ENCODE measurements at regions not wholly inside any gene's neighbourhood (a gene's known extent, or its start where the extent isn't known, plus 50 kb on each side); places are given as distances from the start of the nearest gene placed in this dataset.
A peak's percentile ranks its signal among the peaks of the same experiment; 100 is the strongest.

DNA sequence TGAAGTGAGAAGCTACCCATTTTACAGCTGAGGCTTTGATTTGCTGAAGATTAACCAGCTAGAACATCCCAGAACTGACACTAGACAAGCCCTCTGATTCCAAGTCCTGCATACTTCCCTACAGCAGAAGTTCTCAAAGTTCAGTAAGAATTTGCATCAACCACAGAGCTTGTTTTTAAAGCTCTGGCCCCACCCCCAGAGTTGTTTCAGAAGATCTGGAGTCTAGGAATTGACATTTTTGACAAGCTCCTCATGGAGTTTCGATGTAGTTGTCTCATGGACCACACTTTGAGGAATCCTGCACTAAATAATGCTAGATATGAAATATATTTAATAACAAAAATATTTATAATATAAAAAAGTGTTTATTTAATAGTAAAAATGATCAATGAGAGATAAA is 120.3 kb upstream of the ADAMTS18 start:
- no peak for DNase-seq

DNA sequence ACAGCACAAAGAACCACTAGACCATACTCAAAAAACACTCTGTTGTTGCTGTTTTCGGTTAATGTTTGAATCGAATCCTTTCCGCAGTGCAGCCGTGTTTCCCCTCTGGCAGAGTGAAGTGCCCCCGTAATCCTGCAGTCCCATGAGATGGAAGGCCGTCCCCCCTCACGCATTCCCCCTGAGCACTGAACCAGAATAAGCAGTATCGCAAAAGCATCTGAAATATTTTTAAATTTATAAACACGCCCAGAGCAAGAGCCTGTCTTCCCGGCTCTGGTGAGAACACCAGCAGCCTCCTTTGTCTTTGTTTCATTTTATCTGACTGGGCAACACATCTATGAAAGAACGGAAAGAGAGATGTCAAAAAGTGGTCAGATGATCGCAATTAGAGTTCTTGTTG is 121.0 kb upstream of the ADAMTS18 start:
- no peak for DNase-seq

DNA sequence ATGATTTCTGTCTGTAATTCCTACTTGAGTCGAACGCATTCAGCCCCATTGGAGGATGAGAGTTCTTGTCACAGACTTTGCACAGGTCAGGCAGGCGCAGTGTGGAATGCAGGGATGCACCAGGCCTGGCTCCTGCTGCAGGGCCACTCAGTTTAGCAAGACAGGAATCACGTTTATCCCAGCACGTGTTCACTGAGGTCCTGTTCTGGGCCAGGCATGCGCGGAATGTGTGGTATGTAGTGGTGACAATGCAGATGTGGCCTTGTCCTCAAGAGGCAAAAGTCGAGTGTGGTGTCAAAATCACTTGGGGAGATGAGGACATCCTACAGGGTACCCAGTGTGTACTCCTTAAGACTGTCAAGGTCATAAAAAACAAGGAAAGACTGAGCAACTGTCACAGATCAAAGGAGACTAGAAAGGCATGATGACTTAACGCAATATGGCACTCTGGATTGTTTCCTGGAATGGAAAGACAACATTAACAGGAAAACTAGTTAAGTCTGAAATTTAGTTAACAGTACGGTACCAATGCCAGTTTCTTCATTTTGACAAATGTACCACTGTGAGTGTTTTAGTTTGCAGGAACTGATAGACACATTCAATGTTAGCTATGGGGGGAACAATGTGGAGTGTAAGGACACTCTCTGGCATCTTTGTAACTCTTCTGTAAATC is 121.5 kb upstream of the ADAMTS18 start:
- DNase-seq, result no peak

DNA sequence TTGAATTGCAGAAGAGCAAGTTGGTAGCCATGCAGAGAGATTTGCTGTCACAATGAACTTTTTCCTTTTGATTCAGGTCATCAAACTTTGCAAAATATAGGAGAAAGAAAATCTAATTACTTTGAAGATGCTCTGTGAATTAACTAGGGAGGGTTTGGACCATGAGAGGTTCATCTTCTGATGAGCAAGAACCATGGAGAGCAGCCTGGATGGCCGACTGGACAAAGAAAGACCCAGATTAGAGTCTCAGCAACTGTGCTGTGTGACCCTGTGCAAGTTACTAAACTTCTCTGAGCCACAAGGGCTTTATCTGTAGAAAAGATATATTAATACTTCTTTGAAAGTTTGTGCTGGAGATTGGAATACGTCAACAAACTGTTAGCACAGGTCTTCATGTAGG is 122.6 kb upstream of the ADAMTS18 start:
- no peak for DNase-seq

DNA sequence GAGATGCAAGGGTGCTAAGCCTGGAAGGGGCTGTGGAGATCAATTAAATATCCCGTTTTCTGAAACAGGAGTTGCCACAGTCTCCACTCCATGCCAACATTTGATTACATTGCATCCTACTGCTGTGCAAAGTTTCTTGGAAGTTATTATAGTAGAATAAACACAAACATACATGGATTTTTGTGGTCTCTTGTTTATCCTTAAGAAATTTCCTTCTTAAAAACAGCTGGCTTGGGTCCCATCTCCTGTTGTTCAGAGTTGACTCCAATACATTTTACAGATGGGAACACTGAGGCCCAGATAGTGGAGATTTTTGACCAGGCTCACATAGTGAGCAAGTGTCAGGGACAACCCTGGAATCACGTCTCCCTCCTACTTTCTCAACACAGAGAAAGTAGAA is 124.0 kb upstream of the ADAMTS18 start:
- no peak for DNase-seq

DNA sequence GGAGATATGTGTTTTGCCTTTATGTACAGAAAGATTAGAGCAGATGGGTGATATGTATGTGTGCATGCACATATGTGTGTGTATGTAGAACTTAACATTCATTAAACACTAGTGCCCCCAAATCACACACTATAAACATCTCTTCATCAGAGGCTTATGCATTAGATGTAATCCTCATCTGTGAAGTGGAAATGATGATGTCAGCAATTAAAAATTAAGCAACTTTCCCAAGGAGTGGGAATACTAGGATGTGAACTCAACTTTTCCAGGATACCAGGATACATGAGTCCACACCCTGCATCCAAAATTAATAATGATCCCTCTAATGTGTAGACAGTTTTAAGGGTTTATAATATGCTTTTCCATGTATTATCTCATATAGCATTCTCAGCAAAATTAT is 127.7 kb upstream of the ADAMTS18 start:
- DNase-seq, result no peak

DNA sequence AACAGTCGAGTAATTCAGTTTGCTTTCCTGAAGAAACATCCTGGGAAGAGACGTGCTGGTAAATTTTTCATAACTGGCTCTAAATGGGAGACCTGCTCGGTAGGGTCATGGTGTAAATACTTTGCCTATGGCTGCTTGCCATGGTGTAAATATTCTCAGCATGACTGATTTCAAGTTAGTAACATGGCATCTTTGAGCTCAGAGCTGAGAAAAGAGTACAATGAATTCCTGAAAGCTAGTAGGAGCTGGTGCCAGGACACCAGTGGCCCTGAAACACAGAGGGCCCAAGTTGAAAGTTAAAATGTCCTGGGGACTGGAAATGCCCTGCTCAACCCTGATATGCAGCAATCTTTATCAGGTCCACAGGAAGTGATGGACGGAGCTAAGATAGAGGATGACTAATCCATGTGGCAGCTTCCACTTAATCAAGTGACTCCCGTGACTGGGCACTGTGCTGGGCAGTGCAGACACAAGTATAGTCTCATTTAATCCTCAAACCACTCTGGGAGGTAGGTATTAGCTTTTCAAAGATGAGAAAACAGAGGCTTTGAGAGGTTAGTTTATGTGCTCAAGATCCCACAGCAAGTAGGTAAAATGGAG is 130.1 kb upstream of the ADAMTS18 start:
- DNase-seq, result no peak

DNA sequence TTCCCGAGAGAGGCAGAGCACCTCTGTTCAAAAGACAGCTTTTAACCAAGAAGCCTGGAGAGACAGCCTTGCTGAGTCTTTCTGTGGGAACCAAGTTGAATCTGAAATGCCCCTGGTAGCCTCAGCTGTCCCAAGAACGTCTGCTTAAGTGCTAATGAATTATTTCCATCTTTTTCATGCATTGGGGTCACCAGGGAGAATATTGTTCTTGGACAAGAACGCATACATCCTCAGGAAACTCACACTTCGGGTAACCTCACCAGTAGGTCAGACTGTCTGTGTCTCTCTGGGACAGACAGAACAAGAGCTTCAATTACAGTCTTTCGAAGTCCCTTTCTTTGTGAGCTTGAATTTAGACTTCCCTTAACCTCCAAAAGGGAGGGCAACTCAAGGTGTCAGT is 134.6 kb upstream of the ADAMTS18 start:
- no peak for DNase-seq

DNA sequence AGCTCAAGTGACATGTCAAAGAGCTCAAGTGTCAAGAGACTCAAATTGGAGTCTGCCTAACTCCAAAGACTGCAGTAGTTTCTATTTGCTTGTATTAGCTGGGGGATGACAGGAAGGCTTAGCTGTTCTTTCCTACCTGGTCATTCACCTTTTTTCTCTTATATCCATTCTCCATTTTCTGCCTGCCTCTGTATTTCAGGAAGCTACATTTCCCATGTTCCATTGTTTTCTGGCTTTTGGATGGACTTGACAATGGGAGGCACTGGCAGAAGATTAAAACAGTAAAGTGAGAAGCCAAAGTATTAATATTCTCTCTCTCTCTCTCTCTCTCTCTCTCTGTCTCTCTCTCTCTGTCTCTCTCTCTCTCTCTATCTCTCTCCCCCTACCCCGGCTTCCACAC is 135.7 kb upstream of the ADAMTS18 start:
- no peak for DNase-seq

DNA sequence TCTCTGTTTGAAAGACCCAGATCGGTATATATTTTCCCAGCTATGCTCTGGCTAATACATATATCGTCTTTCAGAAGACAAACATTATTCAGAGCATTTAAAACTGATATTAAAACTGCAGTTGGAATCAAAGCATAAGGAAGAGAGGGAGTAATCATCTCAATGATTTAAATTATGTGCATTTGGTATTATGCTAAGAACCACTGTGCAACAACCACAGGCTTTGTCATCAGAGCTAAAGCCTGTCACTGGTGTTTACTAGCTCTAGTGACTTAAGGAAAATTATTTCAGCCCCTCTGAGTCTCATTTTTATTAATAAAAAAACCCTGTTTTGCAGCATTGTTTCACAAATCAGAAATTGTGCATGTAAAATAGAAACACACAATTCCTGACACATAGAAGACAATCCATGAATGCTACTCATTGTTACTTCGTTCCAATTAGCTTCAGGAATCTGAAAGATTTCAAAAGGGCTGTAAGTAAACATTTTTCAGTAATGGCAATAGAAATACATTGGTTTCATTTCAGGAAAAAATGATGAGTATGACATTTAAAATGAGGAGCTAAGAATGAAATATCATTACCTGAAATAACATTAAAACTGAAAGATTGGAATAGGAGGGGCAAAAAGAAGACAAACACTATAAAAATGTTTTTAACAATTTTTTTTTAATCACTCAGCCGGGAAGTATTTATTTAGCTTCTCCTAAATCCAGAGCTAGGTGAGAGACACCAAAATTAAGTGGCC is 136.5 kb upstream of the ADAMTS18 start:
- no peak for DNase-seq

DNA sequence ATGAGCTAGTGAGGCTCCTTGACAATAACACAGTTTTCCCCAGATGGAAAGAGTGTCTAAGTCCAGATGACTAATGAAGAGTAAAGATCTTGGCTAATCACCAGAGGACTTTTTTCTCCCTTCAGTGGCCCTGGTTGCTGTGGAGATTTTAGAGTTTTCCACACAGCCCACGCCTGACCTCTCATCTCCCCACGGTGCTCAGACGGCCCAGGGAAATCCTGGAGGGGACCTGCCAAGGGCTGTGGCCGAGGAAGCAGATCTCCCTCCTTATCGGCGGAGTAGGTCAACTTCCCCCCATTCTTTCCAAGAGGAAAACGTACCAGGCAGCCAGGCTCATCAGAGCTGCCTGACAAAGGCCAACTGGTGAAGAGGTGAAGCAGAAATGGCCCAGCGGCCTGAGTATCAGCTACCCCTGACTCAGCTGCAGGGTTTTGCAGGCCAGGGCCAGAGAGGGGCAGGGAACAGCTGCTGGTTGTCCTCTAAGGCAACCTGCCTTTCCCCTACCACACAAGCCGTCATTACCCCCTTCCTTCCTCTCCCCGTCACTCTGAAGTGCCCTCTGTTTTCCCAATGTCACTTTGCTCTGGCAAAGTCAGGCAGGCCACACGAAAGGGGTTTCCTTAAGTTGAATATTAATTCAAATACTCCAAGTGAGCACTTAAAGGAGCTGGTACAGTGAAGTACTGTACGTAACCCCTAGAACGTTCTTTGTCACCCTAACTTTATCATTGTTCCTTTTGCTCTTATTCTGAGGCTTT is 140.2 kb upstream of the ADAMTS18 start:
- no peak for DNase-seq

DNA sequence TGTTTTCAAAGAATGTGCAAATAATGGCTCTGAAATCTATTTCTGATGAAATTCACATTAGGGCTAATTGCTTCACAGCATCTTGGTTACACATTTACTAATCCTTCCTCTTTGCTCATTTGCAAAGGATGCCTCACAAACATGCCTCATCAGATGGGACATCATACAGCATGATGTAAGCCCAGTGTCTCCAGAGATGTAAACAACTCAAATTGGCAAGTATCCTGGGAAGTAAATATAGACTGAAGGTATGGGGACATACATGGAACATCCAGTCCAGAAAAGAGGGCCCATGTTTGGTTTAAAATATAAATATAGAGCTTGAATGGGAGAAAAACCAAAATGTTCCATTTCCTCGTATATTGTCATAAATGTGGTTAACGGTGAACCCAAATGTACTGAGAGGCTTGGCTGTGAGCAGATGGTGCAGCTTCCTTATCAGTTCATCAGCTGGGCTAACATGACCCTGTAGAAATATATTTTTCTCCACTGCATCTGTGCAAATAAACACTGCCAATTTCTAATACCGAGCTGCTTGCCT is 142.9 kb upstream of the NUDT7 start:
- no peak for DNase-seq

DNA sequence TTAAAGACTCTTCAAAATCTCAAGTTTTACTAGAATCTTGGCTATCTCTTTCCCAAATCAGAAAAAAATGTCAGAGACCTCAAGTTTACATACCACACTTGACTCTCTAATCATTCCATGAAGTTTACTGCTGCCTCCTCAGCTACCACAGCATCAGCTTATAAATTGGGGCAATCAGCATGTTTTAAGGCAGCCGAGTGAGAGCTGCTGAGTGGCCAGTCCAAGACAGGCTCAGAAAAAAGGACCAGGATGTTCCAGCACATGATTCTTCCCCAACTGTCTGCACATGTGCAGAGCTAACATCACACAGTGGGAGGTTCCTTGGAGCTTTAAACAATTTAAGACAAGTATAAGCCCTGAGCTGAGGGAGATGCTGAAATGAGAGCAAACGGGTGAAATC is 140.6 kb upstream of the NUDT7 start:
- no peak for DNase-seq

DNA sequence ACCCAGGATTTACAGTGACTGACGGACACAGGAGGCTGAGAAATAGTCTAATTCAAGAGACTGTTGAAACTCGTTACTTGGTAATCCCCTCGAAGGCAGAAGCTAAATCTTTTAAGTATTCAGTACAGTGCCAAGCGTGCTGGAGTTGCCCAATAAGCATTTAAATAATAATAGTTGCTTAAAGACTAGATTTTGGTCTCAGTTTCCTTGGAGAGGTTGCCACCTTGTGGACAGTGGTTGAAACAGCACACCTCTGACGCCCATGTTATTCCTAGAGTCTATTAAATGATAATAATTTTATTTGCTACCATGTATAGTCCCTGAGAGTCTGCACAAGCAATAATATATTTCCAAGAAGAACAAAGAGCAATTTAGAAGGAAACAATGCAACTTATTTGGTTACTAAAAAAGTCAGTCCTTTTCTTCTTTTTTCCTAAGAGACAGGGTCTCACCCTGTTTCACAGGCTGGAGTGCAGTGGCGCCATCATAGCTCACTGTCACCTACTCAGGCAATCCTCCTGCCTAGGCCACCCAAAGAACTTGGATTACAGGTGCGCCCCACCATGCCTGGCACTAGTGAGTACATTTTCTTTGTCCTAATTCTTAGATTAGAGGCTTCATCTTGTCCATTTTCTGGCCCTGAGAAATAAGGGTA is 138.0 kb upstream of the NUDT7 start:
- peak; percentile 50 for DNase-seq

DNA sequence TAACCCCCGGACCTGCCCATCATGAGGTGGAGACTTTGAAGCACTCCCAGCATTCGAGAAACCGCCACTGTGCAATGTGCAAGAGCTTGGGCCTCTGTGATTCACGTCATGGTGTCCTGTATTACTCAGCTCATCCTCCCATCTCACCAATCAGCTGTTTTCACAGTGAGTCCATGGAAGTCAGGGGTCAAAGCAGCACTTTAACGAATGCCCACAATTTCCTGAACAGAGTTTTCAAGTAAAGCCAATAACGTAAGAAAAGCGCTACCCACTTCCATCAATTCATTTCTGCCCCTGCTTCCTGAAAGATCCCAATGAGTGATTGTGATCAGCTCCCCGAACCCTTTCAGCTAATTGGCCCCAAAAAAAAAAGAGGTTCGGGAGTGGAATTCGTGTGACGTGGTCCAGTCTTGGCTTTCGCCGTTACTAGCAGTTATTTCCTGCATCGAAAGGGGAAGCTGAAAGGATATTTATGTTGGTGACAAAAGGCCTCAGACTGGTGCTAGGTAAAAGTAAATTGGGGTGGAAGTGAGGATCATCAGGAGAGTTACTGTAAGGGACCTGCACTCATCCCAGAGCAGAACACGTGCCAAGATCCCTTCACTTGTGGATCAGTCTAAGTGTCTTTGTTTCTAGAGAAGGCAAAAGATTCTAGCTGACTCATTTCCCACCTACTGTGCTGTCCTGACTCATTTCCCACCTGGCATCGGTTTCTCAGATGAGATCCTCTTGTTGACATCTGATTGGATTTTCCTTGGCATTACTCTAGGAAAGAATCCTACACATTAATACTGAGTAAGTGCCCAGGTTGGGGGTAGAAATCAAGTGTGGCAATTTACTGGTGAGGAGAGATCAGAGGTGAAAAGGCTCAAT is 136.7 kb upstream of the NUDT7 start:
- no peak for DNase-seq

DNA sequence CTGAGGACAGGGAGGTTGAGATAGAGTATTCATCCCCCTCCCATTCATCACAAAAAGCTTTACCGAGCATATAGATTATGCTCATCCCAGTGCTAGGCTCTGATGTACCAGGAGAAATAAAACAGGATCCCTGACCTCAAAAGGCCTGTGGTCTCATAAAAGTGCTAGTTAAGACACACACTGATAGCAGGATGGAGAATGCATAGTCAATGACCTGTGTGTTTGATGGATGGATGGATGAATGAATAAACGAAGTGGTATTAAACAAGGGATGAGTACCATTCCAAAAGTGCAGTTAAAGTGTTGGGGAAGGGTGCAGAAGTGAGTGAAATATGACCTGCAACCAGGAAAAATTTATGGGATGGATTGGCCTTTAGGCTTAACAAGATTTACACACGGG is 133.9 kb upstream of the NUDT7 start:
- no peak for DNase-seq

DNA sequence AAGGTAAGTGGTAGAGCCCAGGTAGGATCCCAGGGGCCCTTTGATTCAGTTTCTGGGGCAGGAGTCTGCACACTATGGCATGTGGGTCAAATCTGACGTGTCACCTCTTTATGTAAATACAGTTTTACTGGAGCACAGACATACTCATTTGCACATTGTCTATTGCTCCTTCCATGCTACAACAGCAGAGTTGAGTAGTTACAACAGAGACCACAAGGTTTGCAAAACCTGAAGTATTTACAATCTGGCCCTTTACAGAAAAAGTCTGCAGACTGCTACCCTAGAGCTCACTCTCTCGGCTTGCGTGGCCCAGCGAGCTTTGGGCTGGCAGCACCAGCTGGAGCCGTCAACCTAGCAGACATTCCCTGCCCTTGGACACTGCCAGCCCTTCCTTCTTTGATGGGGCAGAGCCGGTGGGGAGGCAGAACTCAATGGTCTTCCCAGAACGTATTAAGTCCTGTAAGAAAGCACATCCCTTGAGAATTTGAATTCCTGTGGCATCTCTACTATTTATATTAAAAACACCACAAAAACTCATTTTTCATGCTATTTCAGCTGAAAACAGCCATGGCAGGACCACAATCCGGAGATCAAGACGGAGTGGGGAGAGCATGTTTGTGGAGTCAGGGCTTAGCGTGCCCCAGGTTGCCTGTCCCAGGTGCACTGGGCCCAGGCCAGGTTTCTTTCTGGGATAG is 133.1 kb upstream of the NUDT7 start:
- no peak for DNase-seq

DNA sequence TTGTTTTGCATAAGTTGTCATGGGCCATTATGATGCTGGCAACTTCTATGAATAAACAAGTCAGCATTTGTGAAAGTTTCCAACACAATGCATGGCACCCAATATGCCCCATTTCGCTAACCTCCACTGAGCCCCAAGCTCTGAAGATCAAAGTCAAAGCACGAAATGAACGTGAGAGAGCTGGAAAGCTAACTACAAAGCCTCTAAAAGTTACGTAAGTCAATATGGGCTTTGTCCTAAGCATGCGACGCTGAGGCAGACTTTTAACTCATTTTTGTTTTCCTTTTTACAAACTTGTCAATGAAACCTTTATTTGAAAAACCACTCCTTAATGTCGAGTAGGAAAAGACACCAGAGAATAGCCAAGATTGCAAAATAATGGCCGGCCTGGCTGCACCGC is 131.6 kb upstream of the NUDT7 start:
- DNase-seq, result no peak

DNA sequence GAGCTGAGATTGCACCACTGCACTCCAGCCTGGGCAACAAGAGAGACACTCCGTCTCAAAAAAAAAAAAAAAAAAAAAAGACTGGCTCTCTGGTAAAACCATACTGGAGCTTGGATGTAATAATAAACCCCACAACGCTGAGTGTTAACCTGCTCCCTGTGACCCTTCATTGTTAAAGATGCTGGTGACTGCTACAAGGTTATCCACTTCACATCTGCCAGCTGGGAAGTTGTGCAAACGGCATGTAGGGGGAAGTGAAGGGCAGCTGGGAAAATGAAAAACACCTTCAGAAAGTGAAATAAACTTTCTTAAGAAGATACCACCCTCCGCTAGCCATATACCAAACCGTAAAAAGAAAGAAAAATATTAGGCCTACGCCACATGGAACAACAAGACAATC is 131.0 kb upstream of the NUDT7 start:
- DNase-seq, result peak; percentile 9

DNA sequence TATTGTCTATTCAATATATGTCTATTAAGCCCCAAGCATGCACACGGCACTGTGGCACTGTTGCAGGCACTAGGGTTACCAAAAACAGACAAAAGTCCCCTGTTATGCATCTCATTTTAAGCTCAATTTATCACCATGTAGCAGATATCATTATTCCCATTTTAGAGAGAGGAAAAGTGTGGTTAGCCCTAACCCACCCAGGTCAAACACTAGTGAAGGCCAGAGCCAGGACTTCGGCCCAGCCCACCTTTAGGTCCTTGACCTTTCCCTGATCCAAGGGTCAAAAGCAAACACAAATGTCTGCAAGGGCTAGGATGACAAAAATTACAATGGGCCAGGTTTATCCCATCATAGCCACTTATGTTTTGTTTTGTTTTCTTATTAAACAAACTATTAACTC is 130.3 kb upstream of the NUDT7 start:
- no peak for DNase-seq

DNA sequence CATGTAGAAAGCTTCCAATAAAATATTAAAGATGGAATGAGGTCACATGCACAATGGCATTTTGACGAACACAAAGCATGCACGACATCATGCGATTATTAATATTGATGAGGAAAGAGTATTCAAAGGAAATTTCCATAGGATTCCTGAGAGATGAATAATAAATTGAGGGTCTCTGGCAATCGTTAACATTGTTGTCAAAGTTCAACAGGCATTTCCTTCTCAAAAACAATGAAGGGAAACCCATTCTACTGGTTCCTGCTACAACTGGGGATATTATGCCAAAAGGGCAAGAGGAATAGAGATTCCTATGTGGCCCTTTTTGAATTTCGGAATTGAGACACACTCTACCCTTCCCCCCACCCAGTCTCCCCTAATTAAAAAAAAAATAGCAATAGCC is 128.3 kb upstream of the NUDT7 start:
- no peak for DNase-seq

Data from NCI-H524 treated with DMSO at 0.1 percent for 48 hours (cell line).